HepG2 (cell line): ENCODE measurements at regions not wholly inside any gene's neighbourhood (a gene's known extent, or its start where the extent isn't known, plus 50 kb on each side); places are given as distances from the start of the nearest gene placed in this dataset.

ENCODE experiments used
- ATF7 ChIP-seq, 2 experiments: fragments of 450-650 bp in 1 of 2; sonication (generic) in 1 of 2; formaldehyde crosslinking in 1 of 2; IDR thresholded peaks; 2 replicates each; pipeline versions ENCODE4 v1.4.0 to v1.6.1; 2016 to 2020; ENCODE audit warnings: antibody characterized with exemption in 1 of 2, mild to moderate bottlenecking in 1 of 2, missing genetic modification reagents in 1 of 2
- GMEB1 ChIP-seq: sonication (generic); formaldehyde crosslinking; IDR thresholded peaks from 2 replicates; pipeline ENCODE4 v1.5.1; 2020; ENCODE audit warnings: missing genetic modification reagents, mild to moderate bottlenecking, borderline replicate concordance
- HHEX ChIP-seq: IDR thresholded peaks from 2 replicates; pipeline ENCODE4 v1.6.1; 2016; ENCODE audit warnings: control low read depth
- HIVEP1 ChIP-seq: sonication (generic); formaldehyde crosslinking; IDR thresholded peaks from 2 replicates; pipeline ENCODE4 v1.4.0; 2020; ENCODE audit warnings: mild to moderate bottlenecking, missing genetic modification reagents
- NR3C1 ChIP-seq: sonication (generic); formaldehyde crosslinking; IDR thresholded peaks from 2 replicates; pipeline ENCODE4 v1.4.0; 2020; ENCODE audit warnings: missing genetic modification reagents
- PAXIP1 ChIP-seq: sonication (generic); formaldehyde crosslinking; conservative IDR thresholded peaks from 2 replicates; pipeline ENCODE4 v1.4.0; 2020; ENCODE audit warnings: mild to moderate bottlenecking, missing genetic modification reagents, moderate library complexity
- RBM22 ChIP-seq: fragments of 200-400 bp; formaldehyde crosslinking; optimal IDR thresholded peaks from 2 replicates; pipeline ENCODE3; 2017; ENCODE audit warnings: mild to moderate bottlenecking, low read length, moderate library complexity
- SRSF9 ChIP-seq: fragments of 200-400 bp; formaldehyde crosslinking; IDR thresholded peaks from 2 replicates; pipeline ENCODE4 v1.6.1; 2018; ENCODE audit warnings: borderline replicate concordance, mild to moderate bottlenecking, low read depth, low read length; ENCODE audit not compliant: insufficient read depth, poor library complexity, severe bottlenecking
- TCF7 ChIP-seq: sonication (generic); IDR thresholded peaks from 2 replicates; pipeline ENCODE4 v1.6.1; 2016; ENCODE audit warnings: antibody characterized with exemption, low read depth
- TGIF2 ChIP-seq: IDR thresholded peaks from 2 replicates; pipeline ENCODE4 v1.6.1; 2016; ENCODE audit warnings: control low read depth, missing compliant biosample characterization
- TSC22D2 ChIP-seq: sonication (generic); formaldehyde crosslinking; IDR thresholded peaks from 2 replicates; pipeline ENCODE4 v1.5.1; 2020; ENCODE audit warnings: missing genetic modification reagents, mild to moderate bottlenecking, borderline replicate concordance
- UBTF ChIP-seq: sonication (generic); formaldehyde crosslinking; IDR thresholded peaks from 2 replicates; pipeline ENCODE4 v1.4.0; 2020; ENCODE audit warnings: mild to moderate bottlenecking, missing genetic modification reagents
- ZFX ChIP-seq: sonication (generic); formaldehyde crosslinking; IDR thresholded peaks from 2 replicates; pipeline ENCODE4 v1.4.0; 2020; ENCODE audit warnings: mild to moderate bottlenecking, low read depth, missing genetic modification reagents, moderate library complexity
- ZKSCAN8 ChIP-seq: IDR thresholded peaks from 2 replicates; pipeline ENCODE4 v1.6.1; 2016; ENCODE audit warnings: borderline replicate concordance, missing genetic modification reagents, missing compliant biosample characterization
- ZNF337 ChIP-seq: sonication (generic); formaldehyde crosslinking; IDR thresholded peaks from 2 replicates; pipeline ENCODE4 v1.5.1; 2020; ENCODE audit warnings: missing genetic modification reagents, low read depth, mild to moderate bottlenecking, borderline replicate concordance
- TF ChIP-seq, protein P1 (sequence below): sonication (generic); formaldehyde crosslinking; IDR thresholded peaks from 2 replicates; pipeline ENCODE4 v1.5.1; 2020; ENCODE audit warnings: missing genetic modification reagents, mild to moderate bottlenecking, borderline replicate concordance
- TF ChIP-seq, protein P2 (sequence below): sonication (generic); formaldehyde crosslinking; conservative IDR thresholded peaks from 2 replicates; pipeline ENCODE4 v1.8.0; 2022; ENCODE audit warnings: low read depth, missing genetic modification reagents

GRCh38 chr6:63452125-63452524, 120.2 kb upstream of the LOC128125822 start (continued):
- peak; percentile 43; the same call in 1 of the 2 replicates for TF ChIP-seq HHEX (CRISPR knock-in tag)
- no peak for TF ChIP-seq TGIF2 (CRISPR knock-in tag)
- no peak; the same call in 1 of the 2 replicates for TF ChIP-seq ZNF337 (CRISPR knock-in tag)
- no peak for TF ChIP-seq SRSF9
- no peak for TF ChIP-seq RBM22
- peak; percentile 82; the same call in 1 of the 2 replicates for TF ChIP-seq ZKSCAN8 (CRISPR knock-in tag)
- peak; percentile 26; the same call in 1 of the 2 replicates for TF ChIP-seq HIVEP1 (CRISPR knock-in tag)
- TF ChIP-seq UBTF (CRISPR knock-in tag) = no peak
- peak; percentile 91 for TF ChIP-seq PAXIP1 (CRISPR knock-in tag)
- TF ChIP-seq, protein P1, sequence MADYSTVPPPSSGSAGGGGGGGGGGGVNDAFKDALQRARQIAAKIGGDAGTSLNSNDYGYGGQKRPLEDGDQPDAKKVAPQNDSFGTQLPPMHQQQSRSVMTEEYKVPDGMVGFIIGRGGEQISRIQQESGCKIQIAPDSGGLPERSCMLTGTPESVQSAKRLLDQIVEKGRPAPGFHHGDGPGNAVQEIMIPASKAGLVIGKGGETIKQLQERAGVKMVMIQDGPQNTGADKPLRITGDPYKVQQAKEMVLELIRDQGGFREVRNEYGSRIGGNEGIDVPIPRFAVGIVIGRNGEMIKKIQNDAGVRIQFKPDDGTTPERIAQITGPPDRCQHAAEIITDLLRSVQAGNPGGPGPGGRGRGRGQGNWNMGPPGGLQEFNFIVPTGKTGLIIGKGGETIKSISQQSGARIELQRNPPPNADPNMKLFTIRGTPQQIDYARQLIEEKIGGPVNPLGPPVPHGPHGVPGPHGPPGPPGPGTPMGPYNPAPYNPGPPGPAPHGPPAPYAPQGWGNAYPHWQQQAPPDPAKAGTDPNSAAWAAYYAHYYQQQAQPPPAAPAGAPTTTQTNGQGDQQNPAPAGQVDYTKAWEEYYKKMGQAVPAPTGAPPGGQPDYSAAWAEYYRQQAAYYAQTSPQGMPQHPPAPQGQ (CRISPR knock-in tag) = no peak
- no peak for TF ChIP-seq TSC22D2 (CRISPR knock-in tag)
- TF ChIP-seq GMEB1 = peak; percentile 29; the same call in 1 of the 2 replicates
- TF ChIP-seq, protein P2, sequence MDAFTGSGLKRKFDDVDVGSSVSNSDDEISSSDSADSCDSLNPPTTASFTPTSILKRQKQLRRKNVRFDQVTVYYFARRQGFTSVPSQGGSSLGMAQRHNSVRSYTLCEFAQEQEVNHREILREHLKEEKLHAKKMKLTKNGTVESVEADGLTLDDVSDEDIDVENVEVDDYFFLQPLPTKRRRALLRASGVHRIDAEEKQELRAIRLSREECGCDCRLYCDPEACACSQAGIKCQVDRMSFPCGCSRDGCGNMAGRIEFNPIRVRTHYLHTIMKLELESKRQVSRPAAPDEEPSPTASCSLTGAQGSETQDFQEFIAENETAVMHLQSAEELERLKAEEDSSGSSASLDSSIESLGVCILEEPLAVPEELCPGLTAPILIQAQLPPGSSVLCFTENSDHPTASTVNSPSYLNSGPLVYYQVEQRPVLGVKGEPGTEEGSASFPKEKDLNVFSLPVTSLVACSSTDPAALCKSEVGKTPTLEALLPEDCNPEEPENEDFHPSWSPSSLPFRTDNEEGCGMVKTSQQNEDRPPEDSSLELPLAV (CRISPR knock-in tag) = no peak
- no peak for TF ChIP-seq ZFX (CRISPR knock-in tag)
- peak; percentile 56 for TF ChIP-seq TCF7
- TF ChIP-seq NR3C1 (CRISPR knock-in tag) = no peak
- TF ChIP-seq ATF7 (IDR thresholded peaks at IDR 0.05) = peak; percentile 25; the same call in 1 of the 2 replicates
- TF ChIP-seq ATF7 (CRISPR knock-in tag; IDR thresholded peaks at IDR 0.05) = no peak
